Keratinocyte (primary cell): ENCODE measurements at regions not wholly inside any gene's neighbourhood (a gene's known extent, or its start where the extent isn't known, plus 50 kb on each side); places are given as distances from the start of the nearest gene placed in this dataset.

ENCODE experiments used
- DNase-seq: peaks from one replicate; pipeline ENCODE4 v3.0.0-alpha.2; 2011; ENCODE audit warnings: low read depth, missing footprints, low spot score
- FAIRE-seq: peaks from 2 replicates; lab custom pipeline; 2011; peaks lifted over from hg19 to GRCh38; lab: Jason Lieb, UNC
- H2AFZ ChIP-seq: 2 replicates; pipeline ENCODE4 v1.6.0; 2012; ENCODE audit warnings: low read length, control low read depth, inconsistent platforms; ENCODE audit not compliant: control insufficient read depth
- H3K27ac ChIP-seq: 2 replicates; pipeline ENCODE4 v1.5.1; 2011; ENCODE audit warnings: low read length; ENCODE audit not compliant: control insufficient read depth, insufficient read depth
- H3K27me3 ChIP-seq: 3 replicates; pipeline ENCODE4 v1.6.0; 2011; ENCODE audit warnings: low read length; ENCODE audit not compliant: control insufficient read depth, insufficient read depth; ENCODE audit errors: extremely low read depth
- H3K36me3 ChIP-seq, 2 experiments: 2 replicates in 1 of 2; 3 replicates in 1 of 2; pipeline ENCODE4 v1.5.1; 2011; ENCODE audit warnings: low read length in 2 of 2, mild to moderate bottlenecking in 1 of 2; ENCODE audit not compliant: control insufficient read depth in 2 of 2, insufficient read depth in 2 of 2; ENCODE audit errors: extremely low read depth in 1 of 2
- H3K4me1 ChIP-seq: 3 replicates; pipeline ENCODE4 v1.5.1; 2011; ENCODE audit warnings: low read length; ENCODE audit not compliant: control insufficient read depth, insufficient read depth; ENCODE audit errors: extremely low read depth
- H3K4me2 ChIP-seq: 3 replicates; pipeline ENCODE4 v1.6.0; 2011; ENCODE audit warnings: low read depth, low read length; ENCODE audit not compliant: control insufficient read depth, insufficient read depth; ENCODE audit errors: extremely low read depth
- H3K4me3 ChIP-seq, 3 experiments: fragments of 200-600 bp in 1 of 3; sonication (generic) in 1 of 3; 2 replicates in 2 of 3; 3 replicates in 1 of 3; pipeline ENCODE4 v1.5.1; 2011 to 2016; ENCODE audit warnings: low read length in 3 of 3, mild to moderate bottlenecking in 3 of 3, control low read depth in 2 of 3, inconsistent platforms in 1 of 3, low read depth in 1 of 3, mixed read lengths in 1 of 3, mixed run types in 1 of 3, moderate library complexity in 1 of 3; ENCODE audit not compliant: control insufficient read depth in 2 of 3, insufficient read depth in 2 of 3; ENCODE audit errors: extremely low read depth in 1 of 3
- H3K79me2 ChIP-seq: 2 replicates; pipeline ENCODE4 v1.6.0; 2012; ENCODE audit warnings: low read length; ENCODE audit not compliant: control insufficient read depth, insufficient read depth
- H3K9ac ChIP-seq: 3 replicates; pipeline ENCODE4 v1.6.0; 2011; ENCODE audit warnings: low read length; ENCODE audit not compliant: control insufficient read depth, insufficient read depth; ENCODE audit errors: extremely low read depth
- H3K9me1 ChIP-seq: 3 replicates; pipeline ENCODE4 v1.6.0; 2011; ENCODE audit warnings: low read length; ENCODE audit not compliant: control insufficient read depth, insufficient read depth; ENCODE audit errors: extremely low read depth
- H3K9me3 ChIP-seq: 2 replicates; pipeline ENCODE4 v1.5.1; 2012; ENCODE audit warnings: low read depth, low read length; ENCODE audit not compliant: control insufficient read depth
- H4K20me1 ChIP-seq: 3 replicates; pipeline ENCODE4 v1.6.0; 2011; ENCODE audit warnings: low read length; ENCODE audit not compliant: control insufficient read depth, insufficient read depth; ENCODE audit errors: extremely low read depth
- EZH2 ChIP-seq: IDR thresholded peaks from one replicate; pipeline ENCODE4 v1.6.1; 2012; ENCODE audit warnings: inconsistent platforms, mild to moderate bottlenecking, low read length, moderate library complexity
- dilution Hi-C: fragments of 300-500 bp; cut with MboI; formaldehyde crosslinking; loops from one replicate; pipeline ENCODE4 v1.7.0; 2020; ENCODE audit warnings: low sequenced_read_pairs; ENCODE audit not compliant: extremely low pct_ligation_motif_present
- TF ChIP-seq, protein P1 (sequence below), 3 experiments: IDR thresholded peaks in 1 of 3; conservative IDR thresholded peaks in 1 of 3; optimal IDR thresholded peaks in 1 of 3; 2 replicates in 2 of 3; 3 replicates in 1 of 3; pipeline versions ENCODE3 to v1.5.1; 2011; ENCODE audit warnings: low read length in 3 of 3, mild to moderate bottlenecking in 3 of 3, moderate library complexity in 2 of 3, control low read depth in 1 of 3, inconsistent platforms in 1 of 3; ENCODE audit not compliant: insufficient read depth in 2 of 3; ENCODE audit errors: extremely low read depth in 1 of 3

DNA sequence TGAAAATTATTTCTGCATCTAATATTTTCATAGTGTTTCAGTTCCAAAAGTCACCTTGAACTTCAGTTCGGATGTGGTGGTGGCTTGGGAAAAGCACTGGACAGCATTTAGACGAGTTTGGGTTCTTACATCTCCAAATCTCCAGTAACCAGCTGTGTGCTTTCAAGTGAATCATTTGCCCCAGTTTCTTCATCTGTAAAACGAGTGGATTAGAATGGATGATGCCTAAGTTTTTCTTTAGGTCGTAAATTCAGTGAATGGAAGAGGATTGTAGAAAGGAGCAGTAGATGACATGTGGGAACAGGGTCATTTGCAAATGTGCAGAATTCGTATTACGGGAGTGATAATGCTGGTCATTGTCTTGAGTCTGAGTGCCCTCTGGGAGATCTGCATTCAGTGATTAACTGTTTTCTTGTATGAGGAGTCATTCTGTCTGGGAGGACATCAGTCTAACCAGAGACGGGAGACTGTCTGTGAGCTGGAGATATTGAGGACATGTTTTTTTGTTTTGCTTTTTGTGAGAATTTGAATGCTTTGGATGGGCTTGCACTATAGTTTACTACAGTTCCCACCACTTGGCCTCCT is 641.6 kb upstream of the TBL1XR1 start:
- no peak overlapping the region for H3K27ac ChIP-seq
- H3K9ac ChIP-seq, result no peak overlapping the region
- H3K4me3 ChIP-seq, result no peak overlapping the region
- H3K36me3 ChIP-seq, result no peaks in the 10 kb centered on the region
- H3K9me1 ChIP-seq, result no peaks in the 10 kb centered on the region
- H3K9me3 ChIP-seq, result no peaks in the 10 kb centered on the region
- H4K20me1 ChIP-seq, result no peaks in the 10 kb centered on the region
- no peaks in the 10 kb centered on the region for H3K27me3 ChIP-seq
- no peak overlapping the region for H2AFZ ChIP-seq
- dilution Hi-C loops, result no loop called here
- TF ChIP-seq EZH2, result no peak
- TF ChIP-seq, protein P1, sequence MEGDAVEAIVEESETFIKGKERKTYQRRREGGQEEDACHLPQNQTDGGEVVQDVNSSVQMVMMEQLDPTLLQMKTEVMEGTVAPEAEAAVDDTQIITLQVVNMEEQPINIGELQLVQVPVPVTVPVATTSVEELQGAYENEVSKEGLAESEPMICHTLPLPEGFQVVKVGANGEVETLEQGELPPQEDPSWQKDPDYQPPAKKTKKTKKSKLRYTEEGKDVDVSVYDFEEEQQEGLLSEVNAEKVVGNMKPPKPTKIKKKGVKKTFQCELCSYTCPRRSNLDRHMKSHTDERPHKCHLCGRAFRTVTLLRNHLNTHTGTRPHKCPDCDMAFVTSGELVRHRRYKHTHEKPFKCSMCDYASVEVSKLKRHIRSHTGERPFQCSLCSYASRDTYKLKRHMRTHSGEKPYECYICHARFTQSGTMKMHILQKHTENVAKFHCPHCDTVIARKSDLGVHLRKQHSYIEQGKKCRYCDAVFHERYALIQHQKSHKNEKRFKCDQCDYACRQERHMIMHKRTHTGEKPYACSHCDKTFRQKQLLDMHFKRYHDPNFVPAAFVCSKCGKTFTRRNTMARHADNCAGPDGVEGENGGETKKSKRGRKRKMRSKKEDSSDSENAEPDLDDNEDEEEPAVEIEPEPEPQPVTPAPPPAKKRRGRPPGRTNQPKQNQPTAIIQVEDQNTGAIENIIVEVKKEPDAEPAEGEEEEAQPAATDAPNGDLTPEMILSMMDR (optimal IDR thresholded peaks at IDR 0.05 in 1 of 3, IDR thresholded peaks at IDR 0.05 in 1 of 3, conservative IDR thresholded peaks at IDR 0.05 in 1 of 3; ENCODE audit: extremely low read depth in 1 of 3, insufficient read depth in 2 of 3, low read length in 3 of 3), result no peak
- no peaks in the 10 kb centered on the region for H3K79me2 ChIP-seq
- peaks cover 26% of the 10 kb centered on the region for H3K4me1 ChIP-seq
- DNase-seq (no peak), FAIRE-seq (no peak)
- H3K4me2 ChIP-seq, result no peak overlapping the region

DNA sequence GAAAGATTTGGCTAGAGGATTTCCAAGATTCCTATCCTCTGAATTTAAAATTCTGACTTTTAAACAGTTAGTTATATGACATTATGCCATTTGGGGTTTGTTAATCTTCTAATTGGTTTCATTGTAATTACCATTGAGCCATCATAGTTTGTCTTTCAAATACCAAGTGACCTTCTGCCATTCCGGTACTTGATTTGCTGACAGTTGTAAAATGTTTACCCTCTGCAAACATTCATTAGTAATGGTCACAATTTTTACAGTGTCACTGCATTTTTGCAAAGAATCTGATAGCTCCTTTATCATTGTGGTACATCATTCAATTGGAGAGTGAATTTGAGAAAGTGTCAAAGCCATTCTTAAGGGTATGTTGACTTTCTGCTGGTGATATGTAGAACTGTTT is 645.0 kb upstream of the TBL1XR1 start:
- Histone ChIP-seq H3K9me3 (no peaks in the 10 kb centered on the region), H3K9ac (no peak overlapping the region), H3K27me3 (no peaks in the 10 kb centered on the region), H3K9me1 (no peaks in the 10 kb centered on the region), H2AFZ (no peak overlapping the region), H3K4me1 (no peaks in the 10 kb centered on the region), H3K36me3 (no peaks in the 10 kb centered on the region), H3K4me2 (no peak overlapping the region), H4K20me1 (no peaks in the 10 kb centered on the region), H3K4me3 (no peak overlapping the region), H3K27ac (no peak overlapping the region), H3K79me2 (no peaks in the 10 kb centered on the region)
- FAIRE-seq, result no peak
- no peak for DNase-seq
- no peak for TF ChIP-seq EZH2
- TF ChIP-seq, protein P1 (optimal IDR thresholded peaks at IDR 0.05 in 1 of 3, IDR thresholded peaks at IDR 0.05 in 1 of 3, conservative IDR thresholded peaks at IDR 0.05 in 1 of 3; ENCODE audit: extremely low read depth in 1 of 3, insufficient read depth in 2 of 3, low read length in 3 of 3), result no peak
- dilution Hi-C loops, result no loop called here
